SK-N-SH (cell line): ENCODE measurements at regions not wholly inside any gene's neighbourhood (a gene's known extent, or its start where the extent isn't known, plus 50 kb on each side); places are given as distances from the start of the nearest gene placed in this dataset.

Experiments
- CTCF ChIA-PET: fragments of 300-600, 350-600 bp; formaldehyde crosslinking; extraction: SDS; loops from one replicate; lab custom pipeline; 2021; lab: Yijun Ruan, JAX
- POLR2A ChIA-PET: fragments of 350-600 bp; sonication (Branson Sonifier 250); formaldehyde crosslinking; extraction: SDS; loops from one replicate; lab custom pipeline; 2020; ENCODE audit warnings: antibody characterized with exemption, inconsistent platforms; lab: Yijun Ruan, JAX
- DNase-seq: peaks from one replicate; pipeline ENCODE4 v3.0.0; 2012
- H2AFZ ChIP-seq: fragments of 200-600 bp; sonication (generic); 2 replicates; pipeline ENCODE4 v1.8.1; 2016; ENCODE audit warnings: antibody characterized with exemption, mild to moderate bottlenecking, low read depth
- H3F3A ChIP-seq: fragments of 200-600 bp; sonication (generic); replicated peaks from 2 replicates; pipeline ENCODE3; 2016; ENCODE audit warnings: antibody characterized with exemption, mild to moderate bottlenecking; ENCODE audit not compliant: insufficient read depth
- H3K27ac ChIP-seq, 2 experiments: fragments of 200-500 bp in 1 of 2; fragments of 200-600 bp in 1 of 2; sonication (Bioruptor generic) in 1 of 2; sonication (generic), shearing (Covaris generic) in 1 of 2; 2 replicates each; pipeline versions ENCODE4 v1.5.1 to v1.6.1; 2014 to 2016; ENCODE audit warnings: low read depth in 2 of 2, inconsistent platforms in 1 of 2, low read length in 1 of 2, mild to moderate bottlenecking in 1 of 2, mixed read lengths in 1 of 2
- H3K27me3 ChIP-seq: fragments of 200-600 bp; sonication (generic), shearing (Covaris generic); 2 replicates; pipeline ENCODE4 v1.6.1; 2016; ENCODE audit warnings: mixed run types; ENCODE audit not compliant: insufficient read depth
- H3K36me3 ChIP-seq, 2 experiments: fragments of 200-500 bp in 1 of 2; fragments of 200-600 bp in 1 of 2; sonication (Bioruptor generic) in 1 of 2; sonication (generic) in 1 of 2; replicated peaks in 1 of 2; 2 replicates each; pipeline versions ENCODE3 to v1.5.1; 2014 to 2016; ENCODE audit warnings: low read length in 1 of 2, mild to moderate bottlenecking in 1 of 2; ENCODE audit not compliant: insufficient read depth in 2 of 2, control insufficient read depth in 1 of 2
- H3K4me1 ChIP-seq, 2 experiments: fragments of 200-500 bp in 1 of 2; fragments of 200-600 bp in 1 of 2; sonication (Bioruptor generic) in 1 of 2; sonication (generic), shearing (Covaris generic) in 1 of 2; 2 replicates each; pipeline versions ENCODE4 v1.5.1 to v1.6.1; 2014 to 2016; ENCODE audit warnings: low read depth in 1 of 2, low read length in 1 of 2, mixed run types in 1 of 2; ENCODE audit not compliant: insufficient read depth in 2 of 2, control insufficient read depth in 1 of 2
- H3K4me2 ChIP-seq: fragments of 200-600 bp; sonication (generic), shearing (Covaris generic); 2 replicates; pipeline ENCODE4 v1.6.1; 2017; ENCODE audit warnings: mixed run types
- H3K4me3 ChIP-seq, 2 experiments: fragments of 200-500 bp in 1 of 2; fragments of 200-600 bp in 1 of 2; sonication (Bioruptor generic) in 1 of 2; sonication (generic), shearing (Covaris generic) in 1 of 2; 2 replicates each; pipeline versions ENCODE4 v1.5.1 to v1.8.1; 2014 to 2016; ENCODE audit warnings: low read depth in 2 of 2, inconsistent platforms in 1 of 2, low read length in 1 of 2, mild to moderate bottlenecking in 1 of 2, mixed read lengths in 1 of 2, moderate library complexity in 1 of 2
- H3K79me2 ChIP-seq: fragments of 200-600 bp; sonication (generic); 2 replicates; pipeline ENCODE4 v1.8.1; 2017; ENCODE audit warnings: mild to moderate bottlenecking; ENCODE audit not compliant: insufficient read depth
- H3K9ac ChIP-seq: fragments of 200-600 bp; sonication (generic); 2 replicates; pipeline ENCODE4 v1.6.1; 2017; ENCODE audit warnings: mixed run types
- H3K9me2 ChIP-seq: fragments of 200-600 bp; sonication (generic); 2 replicates; pipeline ENCODE4 v1.6.1; 2017; ENCODE audit warnings: mixed run types
- H3K9me3 ChIP-seq: fragments of 200-600 bp; sonication (generic); 2 replicates; pipeline ENCODE4 v1.6.1; 2017; ENCODE audit warnings: mixed run types, mild to moderate bottlenecking, moderate library complexity
- H4K20me1 ChIP-seq: fragments of 200-600 bp; sonication (generic); 2 replicates; pipeline ENCODE4 v1.6.1; 2017; ENCODE audit warnings: mild to moderate bottlenecking, mixed run types; ENCODE audit not compliant: insufficient read depth
- CHD2 ChIP-seq: fragments of 150-350 bp; IDR thresholded peaks from 2 replicates; pipeline ENCODE4 v1.6.1; 2018; ENCODE audit warnings: low read length; ENCODE audit not compliant: partially characterized antibody
- FOXJ3 ChIP-seq: sonication (generic); formaldehyde crosslinking; IDR thresholded peaks from 2 replicates; pipeline ENCODE4 v1.5.1; 2020; ENCODE audit warnings: mild to moderate bottlenecking, missing genetic modification reagents
- JUND ChIP-seq: IDR thresholded peaks from 2 replicates; pipeline ENCODE4 v1.4.0; 2012
- MEF2A ChIP-seq: IDR thresholded peaks from 2 replicates; pipeline ENCODE4 v1.4.0; 2012; ENCODE audit warnings: low read depth, borderline replicate concordance
- MXI1 ChIP-seq: IDR thresholded peaks from 2 replicates; pipeline ENCODE4 v1.6.1; 2012; ENCODE audit warnings: mild to moderate bottlenecking, low read depth, low read length, improper control_type of control experiment
- NFIC ChIP-seq: IDR thresholded peaks from 2 replicates; pipeline ENCODE4 v1.4.0; 2012; ENCODE audit warnings: borderline replicate concordance
- NRF1 ChIP-seq: IDR thresholded peaks from 2 replicates; pipeline ENCODE4 v1.6.1; 2012; ENCODE audit warnings: low read depth, mild to moderate bottlenecking, low read length
- POLR2AphosphoS5 ChIP-seq: IDR thresholded peaks from 2 replicates; pipeline ENCODE4 v1.6.1; 2012; ENCODE audit warnings: low read depth, low read length
- SIN3A ChIP-seq: IDR thresholded peaks from 2 replicates; pipeline ENCODE4 v1.6.1; 2012; ENCODE audit warnings: low read depth, mild to moderate bottlenecking, low read length, moderate library complexity, borderline replicate concordance
- TCF12 ChIP-seq: IDR thresholded peaks from 2 replicates; pipeline ENCODE4 v1.4.0; 2012
- USF1 ChIP-seq: IDR thresholded peaks from 2 replicates; pipeline ENCODE4 v1.4.0; 2012; ENCODE audit warnings: low read depth, borderline replicate concordance
- WGBS: methylation state at CpG from one replicate; pipeline ENCODE4 v1.1.6; 2017; ENCODE audit warnings: low lambda C conversion rate; 5-methylcytosine and 5-hydroxymethylcytosine counted together
- TF ChIP-seq, protein P1 (sequence below): IDR thresholded peaks from 2 replicates; pipeline ENCODE4; 2012

DNA sequence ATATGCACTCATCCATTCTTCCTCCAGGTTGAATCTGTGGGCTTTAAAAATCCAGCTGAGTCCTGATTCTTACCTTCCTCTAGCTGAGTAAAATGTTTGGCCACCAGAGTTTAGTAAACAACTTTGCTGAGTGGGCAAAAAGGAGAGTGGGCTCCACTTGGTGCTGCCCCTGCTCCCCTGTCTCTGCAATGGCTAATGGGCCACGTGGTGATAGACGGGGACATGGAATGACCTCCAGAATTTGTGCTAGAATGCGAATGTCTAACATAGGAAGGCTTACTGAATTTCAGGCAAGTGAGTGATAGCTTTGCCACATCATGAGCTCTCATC is 137.3 kb upstream of the CES5A start:
- H2AFZ ChIP-seq: no peak overlapping the region
- H3F3A ChIP-seq: no peaks in the 10 kb centered on the region
- TF ChIP-seq FOXJ3 (CRISPR knock-in tag): no peak
- TF ChIP-seq POLR2AphosphoS5: no peak
- no peak for TF ChIP-seq TCF12
- TF ChIP-seq USF1: no peak
- TF ChIP-seq SIN3A: no peak
- no peaks in the 10 kb centered on the region for H3K79me2 ChIP-seq
- H3K9ac ChIP-seq: no peak overlapping the region
- CTCF ChIA-PET: interaction anchor here (1.0 to 1.5 kb wide), 2 partner anchors 20 to 306 kb away, joined by 3 to 8 read pairs; no protein-coding TSS in a partner anchor
- no peaks in the 10 kb centered on the region for H3K36me3 ChIP-seq
- POLR2A ChIA-PET: interaction anchor here (1.2 kb wide), 1 partner anchor 223 kb away, joined by 3 read pairs; no protein-coding TSS in a partner anchor
- H4K20me1 ChIP-seq: no peaks in the 10 kb centered on the region
- no peak overlapping the region for H3K4me3 ChIP-seq
- H3K9me2 ChIP-seq: no peaks in the 10 kb centered on the region
- WGBS: 21% methylated on average over 3 of the region's 3 CpGs
- DNase-seq: no peak
- no peaks in the 10 kb centered on the region for H3K27me3 ChIP-seq
- no peak overlapping the region for H3K27ac ChIP-seq
- H3K9me3 ChIP-seq: no peaks in the 10 kb centered on the region
- H3K4me2 ChIP-seq: no peak overlapping the region
- H3K4me1 ChIP-seq: peaks cover 0 to 6% of the 10 kb centered on the region in 2 experiments; a peak in 1 of 4 replicates

DNA sequence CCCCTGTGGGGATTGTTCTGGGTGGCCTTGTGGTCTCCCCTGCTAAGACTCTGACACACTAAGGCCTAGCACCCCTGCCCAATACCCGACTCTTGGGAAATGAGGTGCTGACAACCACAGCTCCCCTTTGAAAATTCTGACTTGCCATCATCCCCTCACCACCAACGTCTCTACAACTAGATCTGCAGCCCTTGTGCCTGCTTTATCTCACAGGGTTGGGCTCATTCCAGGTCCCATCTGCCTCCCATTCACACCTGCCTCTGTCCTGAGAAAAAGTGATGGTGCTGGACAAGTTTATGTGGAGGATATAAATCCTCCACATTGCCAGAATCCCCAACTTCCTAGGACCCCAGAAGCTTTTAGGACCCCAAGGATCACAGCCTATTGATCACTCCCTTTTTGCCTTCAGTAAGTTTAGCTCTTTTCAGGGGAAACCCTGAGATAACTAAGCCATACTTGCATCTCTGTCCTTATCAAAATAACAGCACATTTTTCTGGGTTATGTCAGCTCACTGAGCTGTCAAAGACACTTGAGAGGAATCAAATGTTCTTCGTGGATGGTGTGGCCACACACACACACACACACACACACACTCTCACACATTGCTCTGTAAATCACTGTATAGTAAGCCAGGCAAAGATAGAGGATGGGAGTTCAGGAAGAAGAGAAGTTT is 136.8 kb upstream of the CES5A start:
- Histone ChIP-seq H3K4me1 (peaks cover 0 to 6% of the 10 kb centered on the region in 2 experiments; a peak in 1 of 4 replicates), H3K27ac (no peak overlapping the region), H3K4me2 (no peak overlapping the region), H3K9ac (no peak overlapping the region), H2AFZ (no peak overlapping the region), H3F3A (no peaks in the 10 kb centered on the region), H3K4me3 (no peak overlapping the region), H3K36me3 (no peaks in the 10 kb centered on the region), H3K9me3 (no peaks in the 10 kb centered on the region), H3K9me2 (no peaks in the 10 kb centered on the region), H4K20me1 (no peaks in the 10 kb centered on the region), H3K27me3 (no peaks in the 10 kb centered on the region), H3K79me2 (no peaks in the 10 kb centered on the region)
- TF ChIP-seq NFIC: no peak
- no peak for TF ChIP-seq MXI1
- TF ChIP-seq CHD2: no peak
- TF ChIP-seq, protein P1, sequence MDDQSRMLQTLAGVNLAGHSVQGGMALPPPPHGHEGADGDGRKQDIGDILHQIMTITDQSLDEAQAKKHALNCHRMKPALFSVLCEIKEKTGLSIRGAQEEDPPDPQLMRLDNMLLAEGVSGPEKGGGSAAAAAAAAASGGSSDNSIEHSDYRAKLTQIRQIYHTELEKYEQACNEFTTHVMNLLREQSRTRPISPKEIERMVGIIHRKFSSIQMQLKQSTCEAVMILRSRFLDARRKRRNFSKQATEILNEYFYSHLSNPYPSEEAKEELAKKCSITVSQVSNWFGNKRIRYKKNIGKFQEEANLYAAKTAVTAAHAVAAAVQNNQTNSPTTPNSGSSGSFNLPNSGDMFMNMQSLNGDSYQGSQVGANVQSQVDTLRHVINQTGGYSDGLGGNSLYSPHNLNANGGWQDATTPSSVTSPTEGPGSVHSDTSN: no peak
- TF ChIP-seq JUND: no peak
- 4% methylated on average over 3 of the region's 3 CpGs for WGBS
- ChIA-PET POLR2A (interaction anchor here (1.2 kb wide), 1 partner anchor 223 kb away, joined by 3 read pairs; no protein-coding TSS in a partner anchor), CTCF (interaction anchor here (1.0 to 1.5 kb wide), 2 partner anchors 20 to 307 kb away, joined by 3 to 8 read pairs; no protein-coding TSS in a partner anchor)
- DNase-seq: no peak

DNA sequence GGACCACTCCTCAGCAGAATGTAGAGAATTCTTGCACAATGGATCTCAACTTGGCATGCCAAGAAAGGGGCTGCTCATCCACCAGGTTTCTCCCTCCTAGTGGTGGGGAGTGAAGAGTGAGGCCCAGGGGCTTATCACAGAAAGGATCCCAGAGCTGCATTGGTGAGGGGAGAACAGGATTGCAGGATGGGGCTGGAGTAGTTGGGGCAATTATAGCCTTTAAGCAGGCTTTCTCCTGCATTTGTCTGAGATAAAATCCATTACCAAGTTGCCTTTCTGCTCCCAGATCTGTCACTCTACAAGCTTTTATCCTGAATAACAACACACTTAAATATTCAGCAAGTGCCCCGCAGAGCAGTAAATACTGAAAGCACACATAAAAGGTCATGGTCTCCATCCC is 130.8 kb upstream of the CES5A start:
- H3K9me2 ChIP-seq: no peaks in the 10 kb centered on the region
- no peak overlapping the region for H3K27ac ChIP-seq
- DNase-seq: no peak
- no peaks in the 10 kb centered on the region for H3K9me3 ChIP-seq
- H3K9ac ChIP-seq: no peak overlapping the region
- no peaks in the 10 kb centered on the region for H3K36me3 ChIP-seq
- ChIA-PET POLR2A (no interaction called here), CTCF (interaction anchor here (0.6 kb wide), 2 partner anchors 24 to 140 kb away, joined by 3 read pairs; no protein-coding TSS in a partner anchor)
- TF ChIP-seq TCF12 (no peak), NRF1 (no peak), MEF2A (no peak)
- H2AFZ ChIP-seq: no peak overlapping the region
- 29% methylated on average over 1 of the region's 1 CpG for WGBS
- H3K79me2 ChIP-seq: no peaks in the 10 kb centered on the region
- H3K27me3 ChIP-seq: no peaks in the 10 kb centered on the region
- no peaks in the 10 kb centered on the region for H3K4me1 ChIP-seq
- H3K4me2 ChIP-seq: no peak overlapping the region
- no peaks in the 10 kb centered on the region for H3F3A ChIP-seq
- no peaks in the 10 kb centered on the region for H4K20me1 ChIP-seq
- H3K4me3 ChIP-seq: no peak overlapping the region
